ENCODE measurements at regions not wholly inside any gene's neighbourhood (a gene's known extent, or its start where the extent isn't known, plus 50 kb on each side); places are given as distances from the start of the nearest gene placed in this dataset.

GRCh38 chr16:76195648-76196047, 81.6 kb upstream of the CNTNAP4 start:
- ChIA-PET CTCF (no interaction called here), POLR2A (no interaction called here)
- TF ChIP-seq HDGF (IDR thresholded peaks at IDR 0.05; ENCODE audit: borderline replicate concordance) (no peak), SP1 (IDR thresholded peaks at IDR 0.05) (no peak), TARDBP (IDR thresholded peaks at IDR 0.05) (no peak), FOXA1 (IDR thresholded peaks at IDR 0.05) (no peak), BHLHE40 (IDR thresholded peaks at IDR 0.05; ENCODE audit: borderline replicate concordance) (no peak), ELF4 (IDR thresholded peaks at IDR 0.05) (no peak), FOXK2 (IDR thresholded peaks at IDR 0.05) (no peak)
- no peak for DNase-seq (ENCODE audit: extremely low spot score)

GRCh38 chr16:76197900-76198299, 79.3 kb upstream of the CNTNAP4 start:
- DNase-seq (ENCODE audit: extremely low spot score) = no peak
- POLR2A ChIA-PET = no interaction called here
- TF ChIP-seq L3MBTL2 (conservative IDR thresholded peaks at IDR 0.05) (no peak), SP1 (IDR thresholded peaks at IDR 0.05) (no peak), FOXA1 (IDR thresholded peaks at IDR 0.05) (no peak)
- CTCF ChIA-PET = no interaction called here

GRCh38 chr16:76199681-76200220, 77.5 kb upstream of the CNTNAP4 start:
- DNase-seq (ENCODE audit: extremely low spot score) = no peak
- POLR2A ChIA-PET = no interaction called here

GRCh38 chr16:76201385-76201784, 75.8 kb upstream of the CNTNAP4 start:
- ChIA-PET CTCF (no interaction called here), POLR2A (no interaction called here)
- TF ChIP-seq PKNOX1 (IDR thresholded peaks at IDR 0.05) = no peak
- no peak for TF ChIP-seq FOXK2 (IDR thresholded peaks at IDR 0.05)
- no peak for TF ChIP-seq LEF1 (IDR thresholded peaks at IDR 0.05; ENCODE audit: borderline replicate concordance)
- TF ChIP-seq ELF4 (IDR thresholded peaks at IDR 0.05) = no peak
- no peak for TF ChIP-seq FOXM1 (IDR thresholded peaks at IDR 0.05; ENCODE audit: borderline replicate concordance)
- TF ChIP-seq BHLHE40 (IDR thresholded peaks at IDR 0.05; ENCODE audit: borderline replicate concordance) = no peak
- TF ChIP-seq SP1 (IDR thresholded peaks at IDR 0.05) = no peak
- no peak for TF ChIP-seq TARDBP (IDR thresholded peaks at IDR 0.05)
- no peak for TF ChIP-seq NFRKB (IDR thresholded peaks at IDR 0.05)
- no peak for TF ChIP-seq ARNT (IDR thresholded peaks at IDR 0.05)
- TF ChIP-seq SUZ12 (IDR thresholded peaks at IDR 0.05) = no peak
- TF ChIP-seq CTBP1 (IDR thresholded peaks at IDR 0.05; ENCODE audit: borderline replicate concordance) = no peak
- no peak for TF ChIP-seq FOXA1 (IDR thresholded peaks at IDR 0.05)
- TF ChIP-seq HDGF (IDR thresholded peaks at IDR 0.05; ENCODE audit: borderline replicate concordance) = no peak
- DNase-seq (ENCODE audit: extremely low spot score) = no peak

More at GRCh38 chr16:76199681-76200220, 77.5 kb upstream of the CNTNAP4 start:
- TF ChIP-seq ZNF384 (IDR thresholded peaks at IDR 0.05) (no peak), PKNOX1 (IDR thresholded peaks at IDR 0.05) (no peak), LEF1 (IDR thresholded peaks at IDR 0.05; ENCODE audit: borderline replicate concordance) (no peak), FOXM1 (IDR thresholded peaks at IDR 0.05; ENCODE audit: borderline replicate concordance) (no peak), HDGF (IDR thresholded peaks at IDR 0.05; ENCODE audit: borderline replicate concordance) (no peak), FOXK2 (IDR thresholded peaks at IDR 0.05) (no peak), ARNT (IDR thresholded peaks at IDR 0.05) (no peak), BHLHE40 (IDR thresholded peaks at IDR 0.05; ENCODE audit: borderline replicate concordance) (no peak), SP1 (IDR thresholded peaks at IDR 0.05) (no peak), CTBP1 (IDR thresholded peaks at IDR 0.05; ENCODE audit: borderline replicate concordance) (no peak)
- CTCF ChIA-PET = no interaction called here

GRCh38 chr16:76204249-76204648, 73.0 kb upstream of the CNTNAP4 start:
- ChIA-PET CTCF (no interaction called here), POLR2A (no interaction called here)
- TF ChIP-seq CTBP1 (IDR thresholded peaks at IDR 0.05; ENCODE audit: borderline replicate concordance) (no peak), ARNT (IDR thresholded peaks at IDR 0.05) (no peak), TARDBP (IDR thresholded peaks at IDR 0.05) (no peak), ZNF384 (IDR thresholded peaks at IDR 0.05) (no peak), LEF1 (IDR thresholded peaks at IDR 0.05; ENCODE audit: borderline replicate concordance) (no peak)
- no peak for DNase-seq (ENCODE audit: extremely low spot score)

- DNase-seq (ENCODE audit: extremely low spot score) = no peak
- ChIA-PET POLR2A (no interaction called here), CTCF (no interaction called here)
- TF ChIP-seq NFRKB (IDR thresholded peaks at IDR 0.05) = no peak
- no peak for TF ChIP-seq LEF1 (IDR thresholded peaks at IDR 0.05; ENCODE audit: borderline replicate concordance)
- no peak for TF ChIP-seq ZNF384 (IDR thresholded peaks at IDR 0.05)
- TF ChIP-seq ELF4 (IDR thresholded peaks at IDR 0.05) = no peak
- TF ChIP-seq ARNT (IDR thresholded peaks at IDR 0.05) = no peak
- TF ChIP-seq FOXK2 (IDR thresholded peaks at IDR 0.05) = no peak
- TF ChIP-seq L3MBTL2 (conservative IDR thresholded peaks at IDR 0.05) = no peak
- TF ChIP-seq SUZ12 (IDR thresholded peaks at IDR 0.05) = no peak
- TF ChIP-seq HDGF (IDR thresholded peaks at IDR 0.05; ENCODE audit: borderline replicate concordance) = no peak
- no peak for TF ChIP-seq TARDBP (IDR thresholded peaks at IDR 0.05)
- TF ChIP-seq CTBP1 (IDR thresholded peaks at IDR 0.05; ENCODE audit: borderline replicate concordance) = no peak
- TF ChIP-seq PKNOX1 (IDR thresholded peaks at IDR 0.05) = no peak
- no peak for TF ChIP-seq FOXA1 (IDR thresholded peaks at IDR 0.05)
- TF ChIP-seq FOXM1 (IDR thresholded peaks at IDR 0.05; ENCODE audit: borderline replicate concordance) = no peak
- no peak for TF ChIP-seq SP1 (IDR thresholded peaks at IDR 0.05)
- no peak for TF ChIP-seq BHLHE40 (IDR thresholded peaks at IDR 0.05; ENCODE audit: borderline replicate concordance)
Measured at GRCh38 chr16:76207270-76207669, 69.9 kb upstream of the CNTNAP4 start.

- ChIA-PET CTCF (no interaction called here), POLR2A (no interaction called here)
- TF ChIP-seq L3MBTL2 (conservative IDR thresholded peaks at IDR 0.05) (no peak), NFRKB (IDR thresholded peaks at IDR 0.05) (no peak), ZNF384 (IDR thresholded peaks at IDR 0.05) (no peak), SUZ12 (IDR thresholded peaks at IDR 0.05) (no peak), FOXA1 (IDR thresholded peaks at IDR 0.05) (no peak), CTBP1 (IDR thresholded peaks at IDR 0.05; ENCODE audit: borderline replicate concordance) (no peak), BHLHE40 (IDR thresholded peaks at IDR 0.05; ENCODE audit: borderline replicate concordance) (no peak), TARDBP (IDR thresholded peaks at IDR 0.05) (no peak), LEF1 (IDR thresholded peaks at IDR 0.05; ENCODE audit: borderline replicate concordance) (no peak), FOXK2 (IDR thresholded peaks at IDR 0.05) (no peak), ELF4 (IDR thresholded peaks at IDR 0.05) (no peak), HDGF (IDR thresholded peaks at IDR 0.05; ENCODE audit: borderline replicate concordance) (no peak), ARNT (IDR thresholded peaks at IDR 0.05) (no peak), PKNOX1 (IDR thresholded peaks at IDR 0.05) (no peak), FOXM1 (IDR thresholded peaks at IDR 0.05; ENCODE audit: borderline replicate concordance) (no peak), SP1 (IDR thresholded peaks at IDR 0.05) (no peak)
- no peak for DNase-seq (ENCODE audit: extremely low spot score)
Measured at GRCh38 chr16:76210157-76210556, 67.0 kb upstream of the CNTNAP4 start.

All from HEK293T (cell line).